SIG-M5 (cell line): ENCODE measurements at regions not wholly inside any gene's neighbourhood (a gene's known extent, or its start where the extent isn't known, plus 50 kb on each side); places are given as distances from the start of the nearest gene placed in this dataset.

Experiments
- DNase-seq: peaks from one replicate; lab custom pipeline; 2025; lab: John Stamatoyannopoulos, UW

DNA sequence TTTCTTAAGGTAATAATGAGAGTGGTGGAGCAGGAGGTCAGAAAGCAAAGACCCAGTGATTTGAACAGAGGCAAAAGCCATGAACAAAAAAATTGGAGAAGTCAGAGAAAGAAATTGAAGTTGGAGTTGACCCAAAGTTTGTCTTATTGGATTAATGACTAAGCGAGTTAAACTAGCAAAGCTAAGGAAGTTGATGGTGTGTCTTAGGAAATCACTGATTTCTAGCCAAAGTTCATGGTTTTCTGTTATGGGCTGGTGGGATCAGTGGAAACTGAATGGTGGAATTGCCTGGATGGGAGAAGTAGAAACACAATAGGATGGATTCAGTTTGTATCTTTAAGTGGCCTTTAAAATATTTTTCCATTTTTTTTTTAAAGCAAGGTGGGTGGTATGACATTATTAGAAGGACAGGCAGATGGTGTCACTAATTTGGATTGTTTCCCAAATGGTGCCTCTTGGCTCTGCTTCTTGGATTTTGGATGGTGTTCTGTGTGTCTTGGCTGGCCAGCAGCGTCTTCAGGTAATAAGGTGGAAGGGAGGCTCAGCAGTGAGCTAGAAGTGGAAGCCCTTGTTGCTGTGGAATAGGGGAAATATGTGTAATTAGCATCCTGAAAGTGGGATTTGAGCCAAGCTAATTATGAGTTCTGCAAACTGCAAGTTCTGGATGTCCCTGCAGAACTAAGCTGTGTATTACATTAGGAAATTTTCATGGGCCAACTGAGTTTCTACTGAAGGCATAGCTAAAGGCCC, 302.9 kb downstream of the LMO7 start:
- DNase-seq = no peak

DNA sequence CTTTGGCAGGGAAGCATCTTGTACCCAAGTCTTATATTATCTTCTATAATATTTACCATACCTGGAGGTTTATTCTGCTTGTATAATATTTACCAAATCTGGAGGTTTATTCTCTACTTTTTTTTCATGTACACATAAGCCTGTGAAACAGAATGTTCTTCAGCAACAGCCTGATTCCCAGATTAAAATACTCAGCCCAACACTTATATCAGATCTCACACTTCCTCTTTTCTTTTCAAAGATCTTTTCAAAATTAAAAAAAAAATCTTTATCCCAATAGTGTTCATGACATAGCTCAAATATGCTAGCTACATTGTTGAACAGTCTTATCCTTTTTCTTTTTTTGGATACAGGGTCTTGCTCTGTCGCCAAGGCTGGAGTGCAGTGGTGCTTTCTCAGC, 300.7 kb downstream of the LMO7 start:
- DNase-seq = no peak

GRCh38 chr13:75935805-75936204, 299.7 kb downstream of the LMO7 start:
- DNase-seq = no peak

DNA sequence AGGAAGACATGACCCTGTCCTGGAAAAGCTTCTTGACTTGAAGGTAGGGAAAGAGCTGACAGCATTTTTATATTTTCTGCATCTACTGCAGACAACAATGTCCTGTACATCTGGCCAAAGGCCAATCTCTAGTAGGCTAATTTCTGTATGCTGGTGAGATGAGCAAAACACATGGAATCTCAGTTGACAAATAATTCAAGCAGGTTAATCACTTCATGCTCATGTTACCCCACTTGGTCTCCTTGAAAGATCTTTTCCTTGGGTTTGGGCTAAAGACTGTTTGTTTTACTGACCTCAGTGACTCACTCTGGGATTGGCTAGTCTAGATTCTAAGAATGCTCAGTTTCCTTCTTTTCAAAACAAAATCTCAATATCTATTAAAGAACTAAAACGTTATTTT, 298.8 kb downstream of the LMO7 start:
- no peak for DNase-seq

- DNase-seq = no peak
Observed at GRCh38 chr13:75932636-75933035, 296.5 kb downstream of the LMO7 start.

DNA sequence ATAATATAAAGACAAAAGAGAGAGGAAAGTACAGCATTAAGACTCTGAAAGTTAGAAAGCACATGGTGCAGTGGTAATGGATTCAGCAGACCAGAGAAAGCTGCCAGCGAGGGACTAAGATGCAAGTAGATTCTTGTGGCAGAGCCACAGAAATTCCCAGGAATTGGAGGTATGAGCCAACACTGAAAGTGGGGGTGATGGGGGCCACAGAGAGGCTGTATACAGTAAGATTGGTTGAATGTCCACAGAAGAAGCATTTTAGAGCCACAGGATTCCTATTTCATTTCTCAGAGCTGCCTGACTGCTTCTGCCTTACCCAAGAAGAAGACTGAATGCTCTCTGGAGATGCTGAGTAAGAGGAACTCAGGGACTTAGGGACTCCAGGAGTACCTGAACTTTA, 295.0 kb downstream of the LMO7 start:
- DNase-seq = no peak

DNA sequence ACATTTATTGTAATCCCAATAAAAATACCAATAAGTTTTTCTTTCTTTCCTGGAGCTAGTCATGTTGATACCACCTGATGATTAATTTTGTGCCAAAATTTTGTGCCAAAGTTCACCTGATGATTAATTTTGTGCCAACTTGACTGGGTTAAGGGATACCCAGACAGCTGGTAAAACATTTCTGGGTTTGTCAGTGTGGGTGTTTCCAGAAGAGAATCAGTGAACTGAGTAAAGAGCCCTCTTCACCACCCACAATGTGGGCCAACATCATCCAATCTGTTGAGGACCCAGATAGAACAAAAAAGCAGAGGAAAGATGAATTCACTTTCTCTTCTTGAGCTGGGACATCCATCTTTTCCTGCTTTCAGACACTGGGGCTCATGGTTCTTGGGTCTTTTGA, 292.9 kb downstream of the LMO7 start:
- no peak for DNase-seq

GRCh38 chr13:75927183-75927669, 291.1 kb downstream of the LMO7 start:
- no peak for DNase-seq

DNA sequence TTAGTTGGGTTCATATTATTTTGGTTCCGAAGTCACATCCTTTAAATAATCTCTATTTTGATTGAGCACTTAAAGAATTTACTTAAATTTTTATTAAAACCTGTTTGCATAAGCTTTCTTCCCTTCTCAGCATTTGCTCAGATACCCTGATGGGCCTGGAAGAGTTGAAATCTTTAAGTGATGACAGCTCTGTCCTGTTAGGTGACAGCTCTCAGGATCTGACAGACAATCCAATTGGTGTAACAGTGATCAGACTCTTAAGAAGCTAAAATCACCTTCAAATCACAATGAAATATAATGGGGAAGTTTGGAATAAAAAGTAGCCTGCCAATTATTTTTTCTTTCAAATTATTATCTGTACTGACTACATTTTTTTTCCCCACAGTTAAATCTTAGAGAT, 284.4 kb downstream of the LMO7 start:
- no peak for DNase-seq

DNA sequence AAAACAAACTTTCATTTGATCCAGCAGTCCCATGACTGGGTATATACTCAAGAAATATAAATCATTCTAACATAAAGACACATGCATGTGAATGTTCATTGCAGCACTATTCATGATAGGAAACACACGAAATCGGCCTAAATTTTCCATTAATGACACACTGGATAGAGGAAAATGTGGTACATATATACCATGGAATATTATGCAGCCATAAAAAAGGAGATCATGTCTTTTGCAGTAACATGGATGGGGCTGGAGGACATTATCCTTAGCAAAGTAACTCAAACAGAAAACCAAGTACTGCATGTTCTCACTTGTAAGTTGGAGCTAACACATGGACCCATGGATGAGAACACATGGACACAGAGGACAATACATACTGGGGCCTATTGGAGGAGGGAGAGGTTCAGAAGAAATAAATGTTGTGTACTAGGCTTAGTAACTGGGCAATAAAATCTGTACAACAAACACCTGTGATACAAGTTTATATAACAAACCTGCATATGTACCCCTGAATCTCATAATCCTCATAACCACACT, 283.6 kb downstream of the LMO7 start:
- no peak for DNase-seq

DNA sequence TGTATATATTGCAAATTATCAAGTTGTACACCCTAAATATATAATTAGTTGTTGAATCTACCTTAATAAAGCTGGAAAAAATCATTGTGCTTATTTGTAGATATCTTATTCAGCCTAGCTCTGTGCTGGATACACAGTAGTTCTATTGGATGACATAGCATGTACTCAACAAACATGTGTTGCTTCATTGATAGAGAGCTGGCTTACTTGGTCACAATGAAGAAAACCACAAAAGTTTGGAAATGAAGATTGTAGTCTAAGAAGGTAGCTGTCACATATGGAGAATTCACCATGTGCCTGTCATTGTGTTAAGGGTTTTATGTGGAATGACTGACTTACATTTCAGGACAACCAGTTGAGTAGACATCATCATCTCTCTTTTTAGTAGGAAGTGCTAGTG, 278.9 kb downstream of the LMO7 start:
- DNase-seq = no peak

DNA sequence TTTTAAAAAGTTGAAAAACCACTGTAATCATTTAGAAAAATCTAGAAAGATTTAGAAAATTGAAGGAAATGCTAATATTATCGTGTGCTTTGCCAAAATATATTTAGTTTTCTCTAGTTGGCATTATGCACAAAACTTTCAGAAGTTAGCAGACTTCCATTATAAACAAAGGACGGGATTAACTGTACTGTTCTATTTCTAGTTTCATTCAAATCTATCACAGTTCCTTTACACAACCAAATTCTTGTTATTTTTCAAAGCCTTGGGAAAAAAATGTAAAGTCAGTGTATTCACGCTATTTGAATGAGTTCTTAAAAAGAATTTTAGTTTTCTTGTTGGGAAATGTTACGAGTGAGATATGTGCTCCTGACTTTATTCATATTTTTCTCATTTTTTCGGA, 277.8 kb downstream of the LMO7 start:
- DNase-seq = no peak

DNA sequence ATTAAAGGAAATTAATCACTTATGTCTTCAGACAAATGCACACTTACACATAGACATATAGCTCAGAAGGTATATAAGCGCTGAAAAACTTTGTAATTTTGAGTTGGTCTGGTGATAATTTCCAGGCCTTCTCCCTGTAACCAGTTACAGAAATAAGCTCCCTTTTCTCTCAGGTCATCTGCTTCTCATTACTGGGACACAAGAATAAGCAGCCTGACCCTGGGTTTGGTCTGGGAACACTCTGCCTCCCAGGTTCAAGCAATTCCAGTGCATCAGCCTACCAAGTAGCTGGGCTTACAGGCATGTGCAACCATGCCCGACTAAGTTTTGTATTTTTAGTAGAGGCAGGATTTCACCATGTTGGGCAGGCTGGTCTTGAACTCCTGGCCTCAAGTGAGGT, 274.5 kb downstream of the LMO7 start:
- DNase-seq = no peak
